D721Med (cell line): ENCODE measurements at regions not wholly inside any gene's neighbourhood (a gene's known extent, or its start where the extent isn't known, plus 50 kb on each side); places are given as distances from the start of the nearest gene placed in this dataset.
"Not testable (repeated sequence)": the region's sequence is repeated elsewhere in the genome, so short reads cannot be mapped to it uniquely, and the experiment has no call there.

Experiments used
- DNase-seq: peaks from one replicate; pipeline ENCODE4 v3.0.0; 2011; ENCODE audit warnings: low spot score; ENCODE audit not compliant: insufficient read length
- FAIRE-seq: peaks from 2 replicates; lab custom pipeline; 2011; peaks lifted over from hg19 to GRCh38; lab: Jason Lieb, UNC
- TF ChIP-seq, protein P1 (sequence below): IDR thresholded peaks from 2 replicates; pipeline ENCODE4 v1.5.1; 2012; ENCODE audit warnings: mild to moderate bottlenecking, control low read depth; ENCODE audit not compliant: insufficient read depth; ENCODE audit errors: missing control alignments

GRCh38 chr9:108397286-108397685, 458.5 kb downstream of the ACTL7B start:
- DNase-seq, result no peak

GRCh38 chr9:108396611-108397010, 459.2 kb downstream of the ACTL7B start:
- DNase-seq (no peak), FAIRE-seq (no peak)
- TF ChIP-seq, protein P1, sequence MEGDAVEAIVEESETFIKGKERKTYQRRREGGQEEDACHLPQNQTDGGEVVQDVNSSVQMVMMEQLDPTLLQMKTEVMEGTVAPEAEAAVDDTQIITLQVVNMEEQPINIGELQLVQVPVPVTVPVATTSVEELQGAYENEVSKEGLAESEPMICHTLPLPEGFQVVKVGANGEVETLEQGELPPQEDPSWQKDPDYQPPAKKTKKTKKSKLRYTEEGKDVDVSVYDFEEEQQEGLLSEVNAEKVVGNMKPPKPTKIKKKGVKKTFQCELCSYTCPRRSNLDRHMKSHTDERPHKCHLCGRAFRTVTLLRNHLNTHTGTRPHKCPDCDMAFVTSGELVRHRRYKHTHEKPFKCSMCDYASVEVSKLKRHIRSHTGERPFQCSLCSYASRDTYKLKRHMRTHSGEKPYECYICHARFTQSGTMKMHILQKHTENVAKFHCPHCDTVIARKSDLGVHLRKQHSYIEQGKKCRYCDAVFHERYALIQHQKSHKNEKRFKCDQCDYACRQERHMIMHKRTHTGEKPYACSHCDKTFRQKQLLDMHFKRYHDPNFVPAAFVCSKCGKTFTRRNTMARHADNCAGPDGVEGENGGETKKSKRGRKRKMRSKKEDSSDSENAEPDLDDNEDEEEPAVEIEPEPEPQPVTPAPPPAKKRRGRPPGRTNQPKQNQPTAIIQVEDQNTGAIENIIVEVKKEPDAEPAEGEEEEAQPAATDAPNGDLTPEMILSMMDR, result no peak

More at GRCh38 chr9:108397286-108397685, 458.5 kb downstream of the ACTL7B start:
- FAIRE-seq, result no peak
- TF ChIP-seq, protein P1, result no peak

DNA sequence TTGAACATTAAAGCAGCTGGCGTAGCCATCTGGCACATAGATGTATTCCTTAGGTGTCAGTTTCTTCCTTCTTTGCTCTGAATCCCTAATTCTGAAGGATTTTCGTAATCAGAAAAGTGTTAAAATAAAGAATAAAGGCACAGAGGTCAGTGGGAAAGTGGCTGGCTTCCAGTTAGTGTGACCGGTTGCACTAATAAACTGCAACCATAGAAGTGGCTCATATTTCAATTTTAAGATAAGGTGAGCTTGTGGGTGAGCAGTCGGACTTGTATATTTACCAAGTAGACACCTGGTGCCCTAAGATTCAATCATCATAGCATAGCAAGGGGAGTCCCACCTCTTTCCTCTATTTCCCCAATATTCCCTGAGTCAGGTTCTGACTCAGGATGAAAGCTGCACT, 459.6 kb downstream of the ACTL7B start:
- TF ChIP-seq, protein P1, result no peak
- DNase-seq (no peak), FAIRE-seq (no peak)

DNA sequence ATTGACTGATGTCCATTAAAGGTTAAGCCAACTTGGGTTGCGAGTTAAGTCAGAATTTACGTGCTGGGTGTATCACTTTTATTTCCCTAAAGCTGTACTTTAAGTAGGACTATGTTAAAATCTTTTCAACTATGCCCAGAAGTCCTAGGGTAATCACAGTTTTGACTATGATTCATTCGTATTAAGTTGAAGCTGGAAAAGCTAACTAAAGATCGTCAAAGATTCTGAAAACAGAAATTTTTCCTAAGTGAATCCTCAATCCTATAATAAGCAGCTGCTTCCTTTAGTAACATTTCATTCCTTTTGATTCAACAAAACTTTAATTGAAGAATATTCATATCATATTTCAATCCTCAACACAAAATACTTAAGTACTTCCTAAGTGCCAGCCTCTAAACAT, 460.4 kb downstream of the ACTL7B start:
- TF ChIP-seq, protein P1, result no peak
- DNase-seq (no peak), FAIRE-seq (no peak)

- DNase-seq (no peak), FAIRE-seq (no peak)
- TF ChIP-seq, protein P1, result no peak
These were observed 461.1 kb downstream of the ACTL7B start for GRCh38 chr9:108394726-108395125.

- DNase-seq, FAIRE-seq: not testable (repeated sequence)
These were observed 462.2 kb downstream of the ACTL7B start for GRCh38 chr9:108393481-108394001.

- no peak for DNase-seq
- TF ChIP-seq, protein P1, result no peak
These were observed 462.9 kb downstream of the ACTL7B start for GRCh38 chr9:108392877-108393276.

DNA sequence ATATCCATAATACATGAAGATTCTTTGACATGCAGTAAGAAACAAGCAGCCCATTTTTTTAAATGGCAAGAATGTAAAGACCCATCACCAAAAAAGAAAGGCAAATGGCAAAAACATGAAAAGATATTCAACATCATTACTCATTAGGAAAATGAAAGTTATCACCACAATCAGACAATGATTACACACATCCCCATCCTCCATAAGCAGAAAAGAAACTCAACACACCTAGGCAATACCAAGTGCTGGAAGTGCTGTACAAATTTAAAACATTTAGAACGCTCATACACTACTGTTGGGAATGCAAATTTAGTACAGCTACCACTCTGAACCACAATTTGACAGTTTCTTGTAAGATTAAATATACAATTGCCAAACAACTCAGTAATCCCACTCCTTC, 466.7 kb downstream of the ACTL7B start:
- TF ChIP-seq, protein P1, result no peak

More at GRCh38 chr9:108392877-108393276, 462.9 kb downstream of the ACTL7B start:
- FAIRE-seq, result no peak

More for the DNA sequence above, 466.7 kb downstream of the ACTL7B start:
- FAIRE-seq (no peak), DNase-seq (no peak)
